Tibial nerve (tissue), 4 donors: ENCODE measurements at regions not wholly inside any gene's neighbourhood (a gene's known extent, or its start where the extent isn't known, plus 50 kb on each side); places are given as distances from the start of the nearest gene placed in this dataset.

ENCODE experiments used
- DNase-seq, 2 donors: peaks; one replicate each; pipeline ENCODE4 v3.0.0-alpha.2; 2019; ENCODE audit warnings: low spot score in 2 of 2
- H3K27ac ChIP-seq, 4 donors: fragments of 200-600 bp; sonication (generic) in 3 of 4; one replicate each; pipeline ENCODE4 v1.5.1; 2017 to 2019; ENCODE audit warnings: mild to moderate bottlenecking in 1 of 4
- H3K27me3 ChIP-seq, 2 donors: fragments of 200-600 bp; sonication (generic) in 1 of 2; one replicate each; pipeline versions ENCODE4 v1.5.1 to v1.6.0; 2017 to 2019
- H3K36me3 ChIP-seq, 3 donors: fragments of 200-600 bp; sonication (generic); one replicate each; pipeline ENCODE4 v1.5.1; 2018 to 2019
- H3K4me1 ChIP-seq, 4 donors: fragments of 200-600 bp; sonication (generic) in 3 of 4; one replicate each; pipeline ENCODE4 v1.5.1; 2017 to 2019
- H3K4me3 ChIP-seq, 4 donors: fragments of 200-600 bp; sonication (generic) in 3 of 4; one replicate each; pipeline ENCODE4 v1.5.1; 2017 to 2019; ENCODE audit warnings: mild to moderate bottlenecking in 1 of 4, moderate library complexity in 1 of 4
- H3K9me3 ChIP-seq, 4 donors: fragments of 200-600 bp; sonication (generic) in 3 of 4; one replicate each; pipeline ENCODE4 v1.5.1; 2017 to 2019
- CTCF ChIP-seq, 5 experiments: fragments of 200-600 bp in 3 of 5; fragments of 450-650 bp in 2 of 5; sonication (generic) in 3 of 5; IDR thresholded peaks; one replicate each; pipeline ENCODE4 v1.5.1; 2016 to 2019; ENCODE audit warnings: antibody characterized with exemption in 5 of 5, mild to moderate bottlenecking in 3 of 5, moderate library complexity in 2 of 5
- EP300 ChIP-seq, 2 donors: sonication (generic); formaldehyde crosslinking; IDR thresholded peaks; one replicate each; pipeline ENCODE4 v1.6.1; 2017; ENCODE audit warnings: antibody characterized with exemption in 2 of 2, mild to moderate bottlenecking in 1 of 2
- POLR2A ChIP-seq, 2 donors: fragments of 450-650 bp; IDR thresholded peaks; one replicate each; pipeline ENCODE4 v1.6.1; 2017; ENCODE audit warnings: antibody characterized with exemption in 2 of 2, mild to moderate bottlenecking in 2 of 2, moderate library complexity in 2 of 2
- WGBS, 2 donors: methylation state at CpG; one replicate each; pipeline ENCODE4 v1.1.5; 2018; 5-methylcytosine and 5-hydroxymethylcytosine counted together

DNA sequence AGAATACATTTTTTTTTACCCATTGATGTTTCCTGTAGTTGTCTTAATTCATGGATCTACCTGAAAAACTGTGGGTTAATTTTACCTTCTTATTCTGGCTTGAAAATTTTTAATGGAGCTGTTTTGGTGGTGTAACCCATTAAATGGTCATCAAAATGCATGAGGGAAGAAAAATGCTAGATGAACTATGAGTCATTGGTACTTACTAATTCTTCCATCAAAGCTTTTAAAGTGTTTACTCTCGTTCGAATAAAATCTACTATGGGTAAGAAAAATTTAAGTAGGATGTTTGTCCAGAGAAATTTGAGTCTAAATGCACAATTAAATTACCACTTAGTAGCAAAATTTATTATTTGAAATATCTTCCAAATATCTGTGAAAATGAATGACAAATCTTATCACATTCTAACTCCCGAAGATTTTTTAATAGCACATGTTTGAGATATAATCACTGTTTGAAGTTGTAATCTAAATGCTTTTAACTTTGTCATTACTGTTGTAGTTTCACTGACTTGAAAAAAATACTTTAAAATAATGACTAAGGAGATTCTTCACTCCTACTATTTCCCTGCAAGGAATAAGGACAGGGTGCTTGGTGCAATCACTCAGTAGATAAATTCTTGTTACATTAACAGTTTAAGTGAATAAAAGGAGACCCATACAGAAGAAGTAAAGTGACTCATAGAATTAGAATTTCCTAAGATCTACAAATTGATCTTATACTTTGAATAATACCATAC is 437.7 kb downstream of the IRS2 start:
- Histone ChIP-seq H3K9me3 (no peaks in the 10 kb centered on the region), H3K27ac (no peak overlapping the region), H3K4me3 (no peak overlapping the region), H3K36me3 (no peaks in the 10 kb centered on the region), H3K4me1 (no peaks in the 10 kb centered on the region), H3K27me3 (no peaks in the 10 kb centered on the region)
- 57 to 59% methylated on average over 3 of the region's 3 CpGs for WGBS, 2 donors
- no peak for TF ChIP-seq POLR2A (IDR thresholded peaks at IDR 0.05)
- no peak for TF ChIP-seq CTCF (IDR thresholded peaks at IDR 0.05)
- no peak for TF ChIP-seq EP300 (IDR thresholded peaks at IDR 0.05)
- no peak for DNase-seq

DNA sequence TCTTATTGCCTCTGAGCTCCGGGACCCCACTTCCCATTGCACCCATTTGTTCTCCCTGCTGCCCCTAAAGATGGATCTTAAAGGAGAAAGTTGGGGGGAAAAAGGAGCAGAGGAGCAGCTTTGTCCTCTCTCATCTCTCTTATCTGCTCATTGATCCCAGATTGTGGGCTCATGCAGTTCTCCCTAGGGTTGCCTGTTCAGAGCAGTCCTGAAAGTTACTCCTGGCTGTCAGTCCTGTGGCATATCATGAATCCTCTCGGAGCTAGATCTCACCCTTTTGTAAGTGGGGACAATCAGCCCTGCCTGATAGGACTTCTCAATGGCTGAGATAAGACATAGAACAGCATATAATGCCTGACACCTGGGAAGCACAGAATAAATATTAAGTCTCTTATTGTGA is 440.3 kb downstream of the IRS2 start:
- WGBS, 2 donors = 98% methylated on average over 2 of the region's 2 CpGs
- H3K9me3 ChIP-seq = no peaks in the 10 kb centered on the region
- H3K27ac ChIP-seq = no peak overlapping the region
- no peak for TF ChIP-seq EP300 (IDR thresholded peaks at IDR 0.05)
- no peak for TF ChIP-seq POLR2A (IDR thresholded peaks at IDR 0.05)
- no peak for TF ChIP-seq CTCF (IDR thresholded peaks at IDR 0.05)
- H3K4me1 ChIP-seq = no peaks in the 10 kb centered on the region
- no peaks in the 10 kb centered on the region for H3K27me3 ChIP-seq
- H3K36me3 ChIP-seq = no peaks in the 10 kb centered on the region
- no peak overlapping the region for H3K4me3 ChIP-seq
- no peak for DNase-seq

DNA sequence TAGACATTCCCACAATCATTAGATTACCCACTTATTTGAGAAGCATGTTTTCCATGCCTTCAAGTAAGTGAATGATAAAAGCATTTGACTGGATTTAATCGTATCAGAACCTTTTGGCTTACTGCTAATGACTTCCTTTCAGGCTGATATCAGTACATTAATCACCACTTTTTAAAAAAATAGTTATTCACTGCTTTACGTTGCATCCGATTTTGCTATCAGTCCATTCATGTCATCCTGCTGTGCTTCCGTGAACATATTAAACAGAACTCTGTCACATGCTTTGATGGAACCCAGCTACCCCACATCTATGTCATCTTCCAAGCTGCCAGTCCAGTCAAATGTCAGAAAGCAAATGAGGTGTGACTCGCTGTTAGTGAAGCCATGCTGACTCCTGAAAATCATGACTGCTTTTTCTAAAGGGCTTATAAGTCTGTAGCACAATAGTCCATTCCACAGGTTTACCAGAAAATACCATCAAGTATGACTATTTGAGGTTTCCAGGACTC is 440.9 kb downstream of the IRS2 start:
- DNase-seq = no peak
- H3K4me1 ChIP-seq = no peaks in the 10 kb centered on the region
- no peak overlapping the region for H3K4me3 ChIP-seq
- no peaks in the 10 kb centered on the region for H3K27me3 ChIP-seq
- H3K9me3 ChIP-seq = no peaks in the 10 kb centered on the region
- H3K36me3 ChIP-seq = no peaks in the 10 kb centered on the region
- 86 to 91% methylated on average over 5 of the region's 5 CpGs for WGBS, 2 donors
- no peak overlapping the region for H3K27ac ChIP-seq
- TF ChIP-seq POLR2A (IDR thresholded peaks at IDR 0.05) (no peak), CTCF (IDR thresholded peaks at IDR 0.05) (no peak), EP300 (IDR thresholded peaks at IDR 0.05) (no peak)

DNA sequence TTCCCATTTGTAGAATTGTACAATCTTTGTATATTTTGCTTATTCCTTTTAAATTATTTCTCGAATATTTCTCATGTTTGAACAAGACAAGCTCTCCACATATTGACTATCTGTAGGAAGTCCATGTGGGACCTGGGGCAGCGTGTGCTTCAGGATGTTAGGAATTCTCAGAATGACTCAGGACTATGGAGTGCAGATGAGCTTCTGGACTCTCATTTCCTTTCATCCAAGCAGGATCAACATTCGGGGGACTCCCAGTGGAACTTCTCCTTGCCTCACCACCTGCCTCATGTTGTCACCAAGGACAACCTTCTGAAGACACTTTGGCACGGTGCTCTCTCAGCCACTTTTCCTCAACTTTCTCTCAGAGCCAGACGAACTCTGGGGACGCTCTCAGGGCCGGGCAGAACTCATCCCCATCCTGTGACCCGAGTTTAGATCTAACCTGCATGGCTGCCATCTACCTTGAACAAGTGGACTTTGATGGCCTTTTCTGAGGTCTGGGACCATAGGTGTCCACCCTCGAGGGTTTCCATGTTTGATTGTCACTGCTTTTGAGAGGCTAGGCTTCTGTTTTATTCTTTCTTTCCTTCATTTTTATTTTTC is 441.7 kb downstream of the IRS2 start:
- Histone ChIP-seq H3K27me3 (no peaks in the 10 kb centered on the region), H3K4me3 (no peak overlapping the region), H3K4me1 (no peaks in the 10 kb centered on the region), H3K9me3 (no peaks in the 10 kb centered on the region), H3K27ac (no peak overlapping the region), H3K36me3 (no peaks in the 10 kb centered on the region)
- WGBS, 2 donors = 77 to 81% methylated on average over 9 of the region's 9 CpGs
- no peak for DNase-seq
- TF ChIP-seq CTCF (IDR thresholded peaks at IDR 0.05) (no peak), EP300 (IDR thresholded peaks at IDR 0.05) (no peak), POLR2A (IDR thresholded peaks at IDR 0.05) (no peak)

- WGBS, 2 donors = 20 to 42% methylated on average over 1 of the region's 1 CpG
- DNase-seq = no peak
Measured at GRCh38 chr13:109336730-109337129, 449.7 kb downstream of the IRS2 start.

More at GRCh38 chr13:109336730-109337129, 449.7 kb downstream of the IRS2 start:
- H3K4me3 ChIP-seq = no peak overlapping the region
- H3K27me3 ChIP-seq = no peaks in the 10 kb centered on the region
- H3K4me1 ChIP-seq = no peaks in the 10 kb centered on the region
- no peak for TF ChIP-seq CTCF (IDR thresholded peaks at IDR 0.05)
- TF ChIP-seq POLR2A (IDR thresholded peaks at IDR 0.05) = no peak
- TF ChIP-seq EP300 (IDR thresholded peaks at IDR 0.05) = no peak
- H3K27ac ChIP-seq = no peak overlapping the region
- no peaks in the 10 kb centered on the region for H3K9me3 ChIP-seq
- no peaks in the 10 kb centered on the region for H3K36me3 ChIP-seq
